HG02571 (cell line): ENCODE measurements at regions not wholly inside any gene's neighbourhood (a gene's known extent, or its start where the extent isn't known, plus 50 kb on each side); places are given as distances from the start of the nearest gene placed in this dataset.
"Not testable (repeated sequence)": the region's sequence is repeated elsewhere in the genome, so short reads cannot be mapped to it uniquely, and the experiment has no call there.

Source experiments
- ATAC-seq: cut with Tn5 transposase; IDR thresholded peaks from one replicate; pipeline ENCODE4 v1.9.1; 2021; ENCODE audit warnings: mild to moderate bottlenecking, moderate library complexity; ENCODE audit not compliant: unreplicated experiment

GRCh38 chr10:2067015-2067414 lies 329.7 kb upstream of the ADARB2 start:
- ATAC-seq: no peak

GRCh38 chr10:2054728-2055127 lies 317.4 kb upstream of the ADARB2 start:
- ATAC-seq: no peak

- ATAC-seq: no peak
Measured at GRCh38 chr10:2053805-2054204, 316.5 kb upstream of the ADARB2 start.

- no peak for ATAC-seq
Measured at GRCh38 chr10:2051108-2051507, 313.8 kb upstream of the ADARB2 start.

- ATAC-seq: no peak
Measured at GRCh38 chr10:2049560-2049959, 312.2 kb upstream of the ADARB2 start.

GRCh38 chr10:2048337-2048973 lies 311.1 kb upstream of the ADARB2 start:
- ATAC-seq: no peak

GRCh38 chr10:2047679-2048078 lies 310.4 kb upstream of the ADARB2 start:
- ATAC-seq: no peak

GRCh38 chr10:2043379-2043778 lies 306.1 kb upstream of the ADARB2 start:
- ATAC-seq: no peak

- ATAC-seq: no peak
Measured at GRCh38 chr10:2038036-2038435, 300.7 kb upstream of the ADARB2 start.

- ATAC-seq: no peak
Measured at GRCh38 chr10:2037246-2037645, 299.9 kb upstream of the ADARB2 start.

GRCh38 chr10:2036209-2036608 lies 298.9 kb upstream of the ADARB2 start:
- no peak for ATAC-seq

- no peak for ATAC-seq
Measured at GRCh38 chr10:2030046-2030445, 292.7 kb upstream of the ADARB2 start.

GRCh38 chr10:2026936-2027335 lies 289.6 kb upstream of the ADARB2 start:
- ATAC-seq: no peak

- not testable (repeated sequence) for ATAC-seq
Measured at GRCh38 chr10:2024750-2025149, 287.4 kb upstream of the ADARB2 start.

GRCh38 chr10:2023687-2024086 lies 286.4 kb upstream of the ADARB2 start:
- ATAC-seq: no peak

GRCh38 chr10:2022401-2022800 lies 285.1 kb upstream of the ADARB2 start:
- ATAC-seq: no peak

GRCh38 chr10:2020836-2021235 lies 283.5 kb upstream of the ADARB2 start:
- no peak for ATAC-seq

GRCh38 chr10:2019803-2020202 lies 282.5 kb upstream of the ADARB2 start:
- ATAC-seq: no peak

GRCh38 chr10:2019281-2019680 lies 282.0 kb upstream of the ADARB2 start:
- no peak for ATAC-seq

- no peak for ATAC-seq
Measured at GRCh38 chr10:2014541-2014940, 277.2 kb upstream of the ADARB2 start.

- ATAC-seq: no peak
Measured at GRCh38 chr10:2012209-2012608, 274.9 kb upstream of the ADARB2 start.

- no peak for ATAC-seq
Measured at GRCh38 chr10:2011106-2011716, 273.9 kb upstream of the ADARB2 start.

GRCh38 chr10:2005546-2005945 lies 268.2 kb upstream of the ADARB2 start:
- no peak for ATAC-seq
